ENCODE measurements at regions not wholly inside any gene's neighbourhood (a gene's known extent, or its start where the extent isn't known, plus 50 kb on each side); places are given as distances from the start of the nearest gene placed in this dataset.
"Not testable (repeated sequence)": the region's sequence is repeated elsewhere in the genome, so short reads cannot be mapped to it uniquely, and the experiment has no call there.

GRCh38 chr6:144744720-144745119, 459.6 kb downstream of the UTRN start:
- no peak for DNase-seq

DNA sequence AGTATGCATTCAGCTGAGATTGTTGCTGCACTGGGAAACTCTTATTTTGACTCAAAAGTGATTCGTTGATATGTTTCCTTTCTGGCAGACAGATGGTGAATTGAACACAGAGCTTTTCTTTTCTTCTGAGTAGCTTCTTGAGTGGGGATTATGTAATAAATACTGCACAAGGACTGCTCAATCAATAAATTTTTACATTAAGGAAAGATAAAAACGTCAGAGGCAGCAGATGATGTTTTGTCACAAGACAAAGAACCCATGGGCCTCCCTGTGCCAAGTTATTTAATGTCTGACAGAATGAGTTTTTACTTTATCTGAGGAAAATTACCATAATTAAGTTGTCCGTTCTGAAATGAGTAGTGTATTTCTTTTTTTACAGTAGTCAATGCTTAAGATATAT, 460.3 kb downstream of the UTRN start:
- no peak for DNase-seq

DNA sequence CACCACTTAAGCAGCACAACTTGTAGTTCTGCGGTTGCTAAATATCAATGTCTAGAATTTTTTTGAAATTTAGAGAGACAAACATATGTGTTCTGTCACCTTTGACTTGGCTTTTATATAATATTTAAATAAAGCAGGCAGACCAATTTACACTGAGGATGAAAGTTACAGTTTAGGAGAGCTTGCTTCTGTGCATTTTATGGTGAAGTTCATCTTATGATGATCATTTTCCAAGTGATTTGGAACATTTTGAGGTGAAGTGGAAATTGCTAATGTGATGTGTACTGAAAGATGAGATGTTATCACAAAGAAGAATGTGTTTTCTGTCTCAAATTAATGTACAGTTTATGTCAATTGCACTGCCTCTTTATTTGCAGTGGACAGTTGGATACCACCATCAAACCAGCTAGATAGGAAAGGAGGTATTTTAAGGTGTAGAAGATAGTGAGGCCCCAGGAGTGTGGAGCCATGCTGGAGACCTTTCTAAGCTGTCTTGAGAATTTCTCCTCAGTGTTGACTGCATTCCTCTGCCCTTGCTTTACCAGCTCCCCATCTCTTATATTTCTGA, 461.9 kb downstream of the UTRN start:
- DNase-seq, result no peak

DNA sequence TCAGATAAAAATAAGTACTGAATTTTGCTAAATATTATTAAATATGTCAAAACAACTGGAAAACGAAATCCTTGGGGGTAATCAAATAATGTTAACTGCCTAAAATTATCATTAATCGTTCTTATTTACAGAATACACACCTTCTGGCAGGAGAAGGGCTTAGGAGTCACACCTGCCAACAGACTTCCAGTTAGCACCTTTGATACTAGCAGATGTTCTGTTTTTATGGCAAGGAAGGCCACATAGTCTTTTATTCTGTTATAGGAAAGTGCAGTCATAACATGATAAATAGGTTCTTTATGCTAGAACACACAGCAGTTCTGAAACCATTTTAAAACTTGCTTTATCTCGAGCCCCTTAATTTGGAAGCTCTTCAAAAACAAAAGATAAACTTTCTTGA, 464.1 kb downstream of the UTRN start:
- no peak for DNase-seq

DNA sequence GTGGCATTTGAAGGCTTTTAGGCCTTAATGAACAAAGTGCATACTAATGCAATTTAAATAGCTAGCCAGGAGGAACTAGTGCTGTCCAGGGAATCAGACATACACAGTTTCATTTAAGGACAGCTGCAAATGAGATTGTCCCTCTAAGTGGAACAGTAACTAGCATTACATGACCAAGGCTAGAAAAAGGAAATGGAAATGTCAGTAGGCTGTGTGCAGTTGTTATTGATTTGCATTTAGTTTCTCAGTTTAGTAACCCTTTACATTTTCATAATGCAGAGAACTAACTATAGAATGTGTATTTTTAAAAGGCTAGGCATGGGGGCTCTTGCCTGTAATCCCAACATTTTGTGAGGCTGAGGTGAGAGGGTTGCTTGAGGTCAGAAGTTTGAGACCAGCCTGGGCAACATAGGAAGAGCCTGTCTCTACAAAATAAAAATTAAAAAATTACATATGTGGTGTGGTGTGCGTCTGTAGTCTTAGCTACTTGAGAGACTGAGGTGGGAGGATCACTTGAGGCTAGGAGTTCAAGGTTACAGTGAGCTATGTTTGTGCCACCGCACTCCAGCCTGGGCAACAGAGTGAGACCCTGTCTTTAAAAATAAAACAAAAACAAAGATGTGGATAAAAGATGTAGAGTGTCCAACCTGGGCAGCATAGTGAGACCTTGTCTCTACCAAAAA, 468.0 kb downstream of the UTRN start:
- no peak for DNase-seq

GRCh38 chr6:144756469-144756868, 471.3 kb downstream of the UTRN start:
- no peak for DNase-seq

DNA sequence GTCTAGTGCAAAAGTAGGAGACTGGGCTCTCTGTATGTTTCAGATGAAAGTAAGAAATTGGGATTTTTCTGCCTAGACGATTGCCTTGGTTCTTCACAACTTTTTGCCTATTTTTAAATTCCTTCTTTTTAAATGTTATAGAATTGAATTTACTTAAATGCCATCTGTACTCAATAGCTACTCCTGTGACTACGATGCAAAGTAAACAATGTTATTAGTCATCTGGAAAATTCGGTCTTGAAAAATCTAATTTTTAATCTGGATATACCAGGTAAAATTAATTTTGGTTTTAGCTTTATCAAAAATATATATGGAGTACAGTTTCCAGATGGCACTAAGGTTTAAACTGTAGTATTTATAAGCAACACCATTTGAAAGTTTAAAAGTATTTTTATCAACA, 472.2 kb downstream of the UTRN start:
- no peak for DNase-seq

GRCh38 chr6:144757730-144758129, 472.6 kb downstream of the UTRN start:
- no peak for DNase-seq

GRCh38 chr6:144758602-144759001, 473.5 kb downstream of the UTRN start:
- DNase-seq, result no peak

- no peak for DNase-seq
Measured at GRCh38 chr6:144762469-144762868, 477.3 kb downstream of the UTRN start.

DNA sequence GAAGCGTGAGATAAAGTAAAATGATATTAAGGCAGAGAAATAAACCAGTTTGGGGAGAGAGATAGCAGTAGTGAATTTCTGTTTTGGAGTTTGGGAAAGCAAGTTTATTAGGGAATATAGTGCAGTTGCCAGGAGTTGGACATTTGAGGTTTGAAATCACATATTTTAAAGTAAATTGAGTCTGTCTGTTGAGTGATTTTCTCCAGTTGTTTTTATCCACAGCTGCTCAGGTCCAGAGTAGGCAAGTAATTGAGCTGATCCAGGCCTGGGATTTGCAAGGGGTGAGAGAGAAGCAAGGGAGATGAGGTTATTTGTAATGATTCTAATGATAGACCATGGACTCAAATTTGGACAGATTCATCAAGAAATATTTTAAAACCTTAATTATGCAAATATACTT, 481.9 kb downstream of the UTRN start:
- DNase-seq, result no peak

GRCh38 chr6:144768551-144769075, 483.5 kb downstream of the UTRN start:
- no peak for DNase-seq

DNA sequence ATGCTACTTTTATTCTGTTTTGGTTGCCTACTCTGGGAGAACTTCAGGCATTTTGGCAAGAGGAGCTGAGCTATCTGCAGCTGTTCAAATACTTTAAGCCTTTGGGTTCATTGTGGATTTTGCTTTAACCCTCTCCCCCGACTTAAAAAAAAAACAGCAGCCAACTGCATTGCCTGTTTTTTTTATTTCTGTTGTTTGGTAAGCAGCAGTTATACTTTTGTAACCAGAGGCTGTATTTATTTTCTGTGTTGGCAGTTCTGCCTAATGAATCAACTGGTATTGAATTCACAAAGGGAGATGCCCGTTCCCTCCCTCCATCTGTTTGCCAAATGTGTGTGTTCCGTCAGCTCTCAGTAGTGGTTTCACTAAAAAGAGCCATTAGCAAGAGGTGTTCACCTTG, 484.0 kb downstream of the UTRN start:
- DNase-seq, result no peak

- DNase-seq, result no peak
Measured at GRCh38 chr6:144776031-144776819, 491.1 kb downstream of the UTRN start.

GRCh38 chr6:144777249-144777648, 492.1 kb downstream of the UTRN start:
- DNase-seq, result no peak

DNA sequence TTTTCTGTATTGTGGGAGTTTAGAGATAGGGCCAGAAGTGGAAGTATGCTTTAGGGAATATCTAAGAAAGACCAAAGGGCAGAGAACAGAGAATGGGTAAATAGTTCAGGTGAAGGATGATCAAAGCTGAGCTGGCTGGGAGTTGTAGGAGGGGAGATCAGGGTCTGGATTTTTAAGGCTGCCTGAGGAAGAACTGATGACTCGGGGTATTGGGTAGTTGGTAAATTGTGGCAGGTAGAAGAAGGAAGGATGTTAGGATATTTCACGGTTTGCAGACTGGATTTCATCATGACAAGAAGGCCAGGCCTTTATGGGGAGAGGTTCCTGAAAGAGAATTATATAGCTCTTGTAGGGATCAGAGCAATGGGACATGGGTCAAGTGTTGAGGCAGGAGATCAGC, 492.9 kb downstream of the UTRN start:
- DNase-seq, result no peak

DNA sequence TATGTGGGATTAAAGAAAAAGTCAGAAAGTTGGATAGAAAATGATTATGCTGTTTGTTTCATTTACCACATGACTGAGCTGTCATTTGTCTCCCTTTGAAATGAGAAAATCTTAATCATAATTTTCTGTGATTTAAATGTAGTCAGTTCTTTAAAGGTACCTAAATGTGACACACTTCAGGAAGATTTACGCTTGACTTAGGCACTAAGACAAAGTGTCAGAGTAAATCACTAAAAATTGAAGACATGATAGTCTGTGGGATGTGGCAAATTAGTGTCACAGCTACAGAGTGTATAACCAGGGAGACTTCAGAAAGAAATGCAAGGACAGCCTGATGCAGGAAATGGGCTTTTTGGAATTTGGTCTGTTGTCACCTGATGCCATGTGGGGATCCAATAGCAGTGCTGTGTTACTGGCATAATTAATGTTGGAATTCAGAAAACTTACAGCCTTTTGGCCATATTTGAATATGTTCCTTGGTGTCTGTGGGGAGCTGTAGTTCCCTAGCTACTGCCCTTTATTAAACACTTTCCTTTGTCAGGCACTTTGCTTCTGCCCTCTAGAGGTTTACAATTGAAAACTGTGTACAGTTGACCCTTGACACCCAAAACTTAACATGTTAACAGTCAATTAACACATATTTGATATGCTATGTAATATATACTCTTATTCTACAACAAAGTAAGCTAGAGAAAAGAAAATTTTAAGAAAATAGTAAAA, 493.8 kb downstream of the UTRN start:
- DNase-seq, result no peak

- no peak for DNase-seq
Measured at GRCh38 chr6:144781836-144782235, 496.7 kb downstream of the UTRN start.

- DNase-seq, result no peak
Measured at GRCh38 chr6:144782634-144783033, 497.5 kb downstream of the UTRN start.

- DNase-seq, result no peak
Measured at GRCh38 chr6:144785056-144785455, 499.9 kb downstream of the UTRN start.

DNA sequence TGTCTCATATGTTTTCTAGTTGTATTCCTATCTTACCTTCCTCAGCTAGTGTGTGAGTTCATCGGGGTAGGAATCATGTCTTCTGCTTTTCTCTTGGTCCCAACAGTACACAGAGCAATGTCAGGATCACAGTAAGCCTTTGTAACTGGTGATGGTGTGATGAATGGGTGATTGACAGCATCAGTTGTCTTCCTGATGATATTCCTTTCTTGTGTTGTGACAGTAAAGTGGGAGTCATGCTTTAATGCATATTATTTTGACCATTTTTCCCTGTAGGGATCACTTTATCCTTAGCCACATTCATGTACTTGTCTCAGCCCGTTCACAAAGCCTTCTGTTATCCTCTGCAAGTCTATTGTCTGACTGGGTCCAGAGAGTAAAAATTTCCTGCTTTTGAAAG, 501.7 kb downstream of the UTRN start:
- DNase-seq, result no peak

DNA sequence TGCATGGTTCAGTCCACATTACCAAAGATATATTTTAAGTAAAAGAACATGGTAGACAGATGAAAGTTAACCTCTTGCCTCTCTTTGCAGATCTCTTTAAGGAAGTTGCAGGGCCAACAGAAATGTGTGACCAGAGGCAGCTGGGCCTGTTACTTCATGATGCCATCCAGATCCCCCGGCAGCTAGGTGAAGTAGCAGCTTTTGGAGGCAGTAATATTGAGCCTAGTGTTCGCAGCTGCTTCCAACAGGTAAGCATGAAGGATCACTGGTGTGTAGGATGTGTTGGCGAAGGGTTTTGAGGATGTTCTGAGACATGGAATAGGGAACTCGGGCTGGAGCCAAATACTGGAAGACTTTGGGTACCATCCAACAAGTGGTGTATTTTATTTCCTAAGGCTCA, 508.6 kb downstream of the UTRN start:
- no peak for DNase-seq

DNA sequence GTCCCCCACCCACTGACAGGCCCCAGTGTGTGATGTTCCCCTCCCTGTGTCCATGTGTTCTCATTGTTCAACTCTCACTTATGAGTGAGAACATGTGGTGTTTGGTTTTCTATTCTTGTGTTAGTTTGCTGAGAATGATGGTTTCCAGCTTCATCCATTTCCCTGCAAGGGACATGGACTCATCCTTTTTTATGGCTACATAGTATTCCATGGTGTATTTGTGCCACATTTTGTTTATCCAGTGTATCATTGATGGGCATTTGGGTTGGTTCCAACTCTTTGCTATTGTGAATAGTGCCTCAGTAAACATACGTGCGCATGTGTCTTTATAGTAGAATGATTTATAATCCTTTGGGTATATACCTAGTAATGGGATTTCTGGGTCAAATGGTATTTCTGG, 509.9 kb downstream of the UTRN start:
- DNase-seq, result not testable (repeated sequence)
